ENCODE measurements at regions not wholly inside any gene's neighbourhood (a gene's known extent, or its start where the extent isn't known, plus 50 kb on each side); places are given as distances from the start of the nearest gene placed in this dataset.

- Mint-ChIP-seq H3K36me3 (ENCODE audit: insufficient read depth, unreplicated experiment) (no peaks in the 10 kb centered on the region), H3K4me1 (ENCODE audit: insufficient read depth, unreplicated experiment) (peaks cover 8% of the 10 kb centered on the region), H3K9me3 (ENCODE audit: unreplicated experiment) (peaks cover 7% of the 10 kb centered on the region), H3K27ac (ENCODE audit: low read depth, unreplicated experiment) (no peak overlapping the region), H3K4me3 (ENCODE audit: unreplicated experiment) (no peak overlapping the region), H3K27me3 (ENCODE audit: insufficient read depth, unreplicated experiment) (no peaks in the 10 kb centered on the region)
- no TSS peak for BruUV-seq (replicated peaks)
- intact Hi-C loops (cut with micrococcal nuclease), result no loop called here
- TF ChIP-seq CTCF (IDR thresholded peaks at IDR 0.05; ENCODE audit: unreplicated experiment), result no peak
- ChIA-PET POLR2A (no interaction called here), CTCF (no interaction called here)
- DNase-seq (ENCODE audit: unreplicated experiment), result no peak
Observed at GRCh38 chr12:106004289-106004688, 134.5 kb downstream of the NUAK1 start.

- CTCF ChIA-PET, result no interaction called here
Observed at GRCh38 chr12:106006382-106006781, 132.4 kb downstream of the NUAK1 start.

GRCh38 chr12:106006940-106007339, 131.8 kb downstream of the NUAK1 start:
- Mint-ChIP-seq H3K27me3 (ENCODE audit: insufficient read depth, unreplicated experiment) (no peaks in the 10 kb centered on the region), H3K4me1 (ENCODE audit: insufficient read depth, unreplicated experiment) (peaks cover under 1% of the 10 kb centered on the region), H3K27ac (ENCODE audit: low read depth, unreplicated experiment) (no peak overlapping the region), H3K36me3 (ENCODE audit: insufficient read depth, unreplicated experiment) (no peaks in the 10 kb centered on the region), H3K9me3 (ENCODE audit: unreplicated experiment) (peaks cover 9% of the 10 kb centered on the region), H3K4me3 (ENCODE audit: unreplicated experiment) (no peak overlapping the region)
- intact Hi-C loops (cut with micrococcal nuclease), result no loop called here
- ChIA-PET CTCF (interaction anchor here (0.9 kb wide), 1 partner anchor 15 kb away, joined by 5 read pairs; no protein-coding TSS in a partner anchor), POLR2A (no interaction called here)
- no peak for TF ChIP-seq CTCF (IDR thresholded peaks at IDR 0.05; ENCODE audit: unreplicated experiment)
- DNase-seq (ENCODE audit: unreplicated experiment), result no peak
- BruUV-seq (replicated peaks), result no TSS peak

More at GRCh38 chr12:106006382-106006781, 132.4 kb downstream of the NUAK1 start:
- no peak for TF ChIP-seq CTCF (IDR thresholded peaks at IDR 0.05; ENCODE audit: unreplicated experiment)
- H3K4me3 Mint-ChIP-seq (ENCODE audit: unreplicated experiment), result no peak overlapping the region
- intact Hi-C loops (cut with micrococcal nuclease), result no loop called here
- H3K27me3 Mint-ChIP-seq (ENCODE audit: insufficient read depth, unreplicated experiment), result no peaks in the 10 kb centered on the region
- no peak for DNase-seq (ENCODE audit: unreplicated experiment)
- H3K9me3 Mint-ChIP-seq (ENCODE audit: unreplicated experiment), result peaks cover 7% of the 10 kb centered on the region
- no TSS peak for BruUV-seq (replicated peaks)
- H3K4me1 Mint-ChIP-seq (ENCODE audit: insufficient read depth, unreplicated experiment), result peaks cover 6% of the 10 kb centered on the region
- H3K36me3 Mint-ChIP-seq (ENCODE audit: insufficient read depth, unreplicated experiment), result no peaks in the 10 kb centered on the region
- H3K27ac Mint-ChIP-seq (ENCODE audit: low read depth, unreplicated experiment), result no peak overlapping the region
- POLR2A ChIA-PET, result no interaction called here

- no peak overlapping the region for H3K27ac Mint-ChIP-seq (ENCODE audit: low read depth, unreplicated experiment)
- H3K27me3 Mint-ChIP-seq (ENCODE audit: insufficient read depth, unreplicated experiment), result no peaks in the 10 kb centered on the region
- BruUV-seq (replicated peaks), result no TSS peak
- ChIA-PET POLR2A (interaction anchor here (0.6 kb wide), 1 partner anchor 73 kb away, joined by 3 read pairs; no protein-coding TSS in a partner anchor), CTCF (no interaction called here)
- no peaks in the 10 kb centered on the region for H3K4me1 Mint-ChIP-seq (ENCODE audit: insufficient read depth, unreplicated experiment)
- H3K36me3 Mint-ChIP-seq (ENCODE audit: insufficient read depth, unreplicated experiment), result no peaks in the 10 kb centered on the region
- intact Hi-C loops (cut with micrococcal nuclease), result no loop called here
- H3K4me3 Mint-ChIP-seq (ENCODE audit: unreplicated experiment), result no peak overlapping the region
- no peak for DNase-seq (ENCODE audit: unreplicated experiment)
- no peak for TF ChIP-seq CTCF (IDR thresholded peaks at IDR 0.05; ENCODE audit: unreplicated experiment)
- peaks cover 4% of the 10 kb centered on the region for H3K9me3 Mint-ChIP-seq (ENCODE audit: unreplicated experiment)
Observed at GRCh38 chr12:106010741-106011140, 128.0 kb downstream of the NUAK1 start.

All from MCF 10A (cell line).